Hypothalamus (tissue), 51 donors: ENCODE measurements at regions not wholly inside any gene's neighbourhood (a gene's known extent, or its start where the extent isn't known, plus 50 kb on each side); places are given as distances from the start of the nearest gene placed in this dataset.
"Not testable (repeated sequence)": the region's sequence is repeated elsewhere in the genome, so short reads cannot be mapped to it uniquely, and the experiment has no call there.

Experiments
- DNase-seq, 51 donors: peaks; one replicate each; lab custom pipeline; 2025; lab: John Stamatoyannopoulos, UW

GRCh38 chr1:112093372-112093694 lies 103.9 kb upstream of the KCND3 start:
- no peak for DNase-seq

DNA sequence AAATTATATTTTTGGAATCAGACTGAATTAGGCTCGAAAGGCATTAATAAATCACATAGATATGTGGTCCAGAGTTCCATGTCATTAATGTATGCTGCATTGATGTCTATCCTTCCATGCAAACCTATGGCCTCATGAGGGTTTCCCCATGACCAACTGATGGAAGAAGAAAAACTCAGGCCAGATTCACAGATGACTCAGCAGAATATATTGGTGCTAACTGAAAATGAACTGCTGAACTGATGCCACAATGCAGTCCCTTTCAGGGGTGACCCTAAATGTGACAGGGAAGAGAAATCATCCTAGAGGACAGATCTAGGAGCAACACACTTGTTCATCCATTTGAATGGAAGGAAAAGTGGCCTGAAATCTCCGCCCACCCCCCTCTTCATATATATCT lies 110.5 kb upstream of the KCND3 start:
- DNase-seq, result no peak

GRCh38 chr1:112105557-112105956 lies 116.1 kb upstream of the KCND3 start:
- no peak for DNase-seq

GRCh38 chr1:112110031-112110430 lies 120.6 kb upstream of the KCND3 start:
- DNase-seq, result peak in 1 of 51 donors; percentile 7

- no peak for DNase-seq
These were observed 122.3 kb upstream of the KCND3 start for GRCh38 chr1:112111734-112112133.

- DNase-seq, result no peak
These were observed 125.1 kb upstream of the KCND3 start for GRCh38 chr1:112114540-112114939.

DNA sequence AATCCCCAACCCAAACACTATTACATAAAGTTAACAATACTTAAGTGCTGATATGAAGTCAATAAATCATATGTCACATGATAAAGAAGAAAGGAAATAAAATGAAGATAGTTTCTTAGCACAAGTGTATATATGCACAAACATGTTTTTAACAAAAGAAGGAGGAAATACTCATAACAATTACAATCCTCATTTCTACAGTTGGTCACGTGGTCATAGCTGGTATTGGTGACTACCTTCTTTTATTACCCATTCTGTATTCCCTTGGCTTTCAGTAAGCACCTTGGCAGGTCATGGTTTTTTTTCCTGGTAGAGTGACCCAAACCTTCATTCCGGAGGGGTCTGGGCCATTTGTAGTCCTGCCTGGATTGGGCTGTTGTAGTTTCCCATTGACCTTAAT lies 137.1 kb upstream of the KCND3 start:
- no peak for DNase-seq

DNA sequence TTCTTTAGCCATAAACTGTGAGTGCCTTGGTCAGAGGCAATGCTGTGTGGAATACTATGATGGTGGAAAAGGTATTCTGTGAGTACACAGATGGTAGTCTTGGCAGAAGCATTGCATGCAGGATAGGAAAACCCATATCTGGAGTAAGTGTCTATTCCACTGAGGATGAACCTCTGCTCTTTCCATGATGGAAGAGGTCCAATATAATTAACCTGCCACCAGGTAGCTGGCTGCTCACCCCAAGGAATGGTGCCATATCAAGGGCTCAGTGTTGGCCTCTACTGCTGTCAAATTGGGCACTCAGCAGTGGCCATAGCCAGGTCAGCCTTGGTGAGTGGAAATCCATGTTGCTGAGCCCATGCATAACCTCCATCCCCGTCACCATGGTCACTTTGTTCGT lies 138.1 kb upstream of the KCND3 start:
- DNase-seq, result not testable (repeated sequence)

DNA sequence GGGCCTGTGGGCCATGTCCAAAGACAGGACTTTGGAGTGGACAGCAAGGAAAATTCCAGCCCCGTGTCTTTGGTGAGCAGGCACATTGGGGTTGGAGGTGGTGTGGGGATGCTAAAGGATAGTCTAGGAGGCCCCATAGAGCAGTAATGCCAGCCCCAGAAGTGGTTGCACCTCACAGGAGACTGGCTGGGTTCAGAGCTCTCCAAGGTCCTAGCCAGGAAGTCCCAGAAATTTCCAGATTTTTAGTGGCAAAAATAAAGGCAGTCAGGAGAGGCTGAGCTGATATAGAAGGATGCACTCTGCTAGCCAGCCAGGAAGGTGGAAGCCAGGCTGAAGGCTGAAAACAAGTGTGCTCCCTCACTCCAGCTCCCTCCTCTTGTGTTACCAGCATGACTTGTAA lies 144.0 kb upstream of the KCND3 start:
- no peak for DNase-seq

- DNase-seq, result no peak
These were observed 151.3 kb upstream of the KCND3 start for GRCh38 chr1:112140743-112141142.

- no peak for DNase-seq
These were observed 151.8 kb upstream of the KCND3 start for GRCh38 chr1:112141301-112141700.

GRCh38 chr1:112141923-112142322 lies 152.5 kb upstream of the KCND3 start:
- no peak for DNase-seq

GRCh38 chr1:112143871-112144441 lies 154.5 kb upstream of the KCND3 start:
- DNase-seq, result no peak

GRCh38 chr1:112144733-112145426 lies 155.4 kb upstream of the KCND3 start:
- DNase-seq, result no peak

- no peak for DNase-seq
These were observed 156.8 kb upstream of the KCND3 start for GRCh38 chr1:112146201-112146715.

- DNase-seq, result not testable (repeated sequence)
These were observed 170.7 kb upstream of the KCND3 start for GRCh38 chr1:112160214-112160613.

DNA sequence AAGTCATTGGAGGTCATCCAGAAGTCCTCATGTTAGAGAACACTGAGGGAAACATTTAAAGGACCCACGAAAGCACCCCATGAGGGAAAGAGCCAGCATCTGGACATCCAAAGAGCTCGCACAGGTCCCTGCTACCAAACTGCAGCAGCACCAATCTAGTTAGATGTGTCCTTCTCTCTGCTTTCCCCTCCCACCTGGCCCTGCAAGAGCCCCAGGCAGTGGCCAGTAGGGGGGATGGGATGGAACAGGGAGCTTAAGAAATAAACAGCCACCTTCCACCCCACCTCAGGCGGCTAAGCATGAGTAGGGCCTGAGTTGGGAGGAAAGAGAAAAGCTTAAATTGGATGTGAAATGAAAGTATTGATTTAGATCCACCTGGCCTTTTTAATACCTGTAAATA lies 175.9 kb upstream of the KCND3 start:
- no peak for DNase-seq

GRCh38 chr1:112169517-112169916 lies 180.0 kb upstream of the KCND3 start:
- no peak for DNase-seq

- peak in 8 of 51 donors; percentile 0 to 20 (median 4) for DNase-seq
These were observed 182.9 kb upstream of the KCND3 start for GRCh38 chr1:112172294-112172882.

- no peak for DNase-seq
These were observed 187.8 kb upstream of the KCND3 start for GRCh38 chr1:112177314-112177713.

- DNase-seq, result no peak
These were observed 199.1 kb upstream of the KCND3 start for GRCh38 chr1:112188611-112189010.

GRCh38 chr1:112196008-112196588 lies 199.9 kb upstream of the CTTNBP2NL start:
- no peak for DNase-seq
